Stomach (tissue), 4 donors: ENCODE measurements at regions not wholly inside any gene's neighbourhood (a gene's known extent, or its start where the extent isn't known, plus 50 kb on each side); places are given as distances from the start of the nearest gene placed in this dataset.
"Not testable (repeated sequence)": the region's sequence is repeated elsewhere in the genome, so short reads cannot be mapped to it uniquely, and the experiment has no call there.

ENCODE experiments used
- CTCF ChIP-seq, 7 experiments: fragments of 450-650 bp in 4 of 7; fragments of 200-600 bp in 3 of 7; sonication (generic) in 3 of 7; IDR thresholded peaks; one replicate each; pipeline ENCODE4 v1.5.1; 2016 to 2019; ENCODE audit warnings: antibody characterized with exemption in 7 of 7, control low read depth in 2 of 7, mild to moderate bottlenecking in 1 of 7
- POLR2A ChIP-seq, 4 donors: fragments of 450-650 bp; IDR thresholded peaks; one replicate each; pipeline ENCODE4 v1.6.1; 2016; ENCODE audit warnings: antibody characterized with exemption in 4 of 4, control low read depth in 2 of 4, mild to moderate bottlenecking in 1 of 4, moderate library complexity in 1 of 4
- POLR2AphosphoS5 ChIP-seq, 3 donors: sonication (generic); formaldehyde crosslinking; IDR thresholded peaks; one replicate each; pipeline ENCODE4 v1.6.1; 2016; ENCODE audit warnings: antibody characterized with exemption in 3 of 3

- not testable (repeated sequence) for TF ChIP-seq CTCF, POLR2A, POLR2AphosphoS5 (IDR thresholded peaks at IDR 0.05)
Measured at GRCh38 chr22:22300946-22301345, 56.4 kb downstream of the VPREB1 start.
